ENCODE measurements at regions not wholly inside any gene's neighbourhood (a gene's known extent, or its start where the extent isn't known, plus 50 kb on each side); places are given as distances from the start of the nearest gene placed in this dataset.

DNA sequence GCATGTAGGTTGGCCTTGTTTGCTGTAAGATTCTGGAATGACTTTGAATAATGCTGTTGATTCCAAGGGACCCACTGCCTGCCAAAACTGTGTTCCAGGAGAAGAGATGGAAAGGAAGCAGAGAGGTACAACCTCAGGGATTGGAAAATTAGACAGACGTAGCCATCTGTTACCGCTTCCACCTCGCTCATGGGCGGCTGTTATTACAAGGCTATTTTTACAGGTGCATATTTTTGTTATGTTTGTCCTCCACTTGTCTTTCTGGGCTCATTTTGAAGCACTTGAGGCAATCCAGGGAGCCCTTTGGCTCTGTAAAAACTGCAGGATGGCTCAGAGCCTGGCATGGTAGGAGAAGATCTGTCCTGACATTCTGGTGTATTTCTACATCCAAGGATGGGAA is 276.4 kb upstream of the TMTC4 start:
- TF ChIP-seq POLR2A (IDR thresholded peaks at IDR 0.05) (no peak), CTCF (IDR thresholded peaks at IDR 0.05) (no peak)

Data from body of pancreas (tissue), 4 donors.